Left forelimb (tissue), 1 donor: ENCODE measurements at regions not wholly inside any gene's neighbourhood (a gene's known extent, or its start where the extent isn't known, plus 50 kb on each side); places are given as distances from the start of the nearest gene placed in this dataset.
"Not testable (repeated sequence)": the region's sequence is repeated elsewhere in the genome, so short reads cannot be mapped to it uniquely, and the experiment has no call there.

Experiments used
- DNase-seq: peaks from one replicate; pipeline ENCODE4 v3.0.0-alpha.2; 2018; ENCODE audit warnings: low spot score

GRCh38 chr2:175829741-175830140 lies 172.3 kb downstream of the LNPK start:
- no peak for DNase-seq

DNA sequence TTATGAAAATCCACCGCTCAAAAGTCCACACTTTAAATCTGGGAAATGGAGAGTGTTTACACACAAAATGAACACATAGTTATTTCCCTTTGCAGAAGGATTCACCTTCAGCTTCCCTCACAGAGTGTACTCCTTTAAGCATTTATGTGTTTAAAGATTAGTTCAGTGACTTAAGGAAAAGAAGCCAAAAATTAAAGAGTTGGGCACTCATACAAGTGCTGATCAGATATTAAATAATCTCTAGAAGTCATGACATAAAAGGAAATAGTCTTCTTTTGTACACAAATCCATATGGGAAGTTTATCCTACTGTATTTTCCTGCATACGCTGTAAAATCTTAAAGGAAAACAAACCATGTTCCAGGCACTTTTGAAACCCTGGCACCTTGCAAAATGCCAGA lies 174.2 kb downstream of the LNPK start:
- DNase-seq = no peak

GRCh38 chr2:175824243-175824642 lies 177.8 kb downstream of the LNPK start:
- DNase-seq = no peak

- no peak for DNase-seq
Measured at GRCh38 chr2:175823707-175824073, 178.4 kb downstream of the LNPK start.

- DNase-seq = no peak
Measured at GRCh38 chr2:175823002-175823706, 178.9 kb downstream of the LNPK start.

DNA sequence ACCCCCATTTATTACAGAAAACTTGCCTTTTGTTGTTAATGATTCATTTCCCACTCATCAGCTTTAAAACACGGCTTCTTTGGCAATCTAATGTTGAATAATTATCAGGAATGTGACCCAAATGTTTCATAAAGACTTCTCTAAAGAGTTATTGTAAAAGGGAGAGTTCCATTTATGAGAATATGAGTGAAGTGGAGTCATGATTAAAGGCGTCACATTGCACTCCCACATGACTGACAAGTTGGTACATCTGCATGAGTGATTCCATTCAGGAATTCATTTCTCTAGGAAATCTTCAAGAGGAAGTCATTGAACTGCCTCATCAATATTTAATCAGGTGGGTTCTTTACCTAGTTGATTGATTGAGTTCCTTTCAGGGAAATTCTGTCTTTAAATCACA lies 184.8 kb downstream of the LNPK start:
- DNase-seq = no peak

GRCh38 chr2:175815537-175815936 lies 186.5 kb downstream of the LNPK start:
- no peak for DNase-seq

DNA sequence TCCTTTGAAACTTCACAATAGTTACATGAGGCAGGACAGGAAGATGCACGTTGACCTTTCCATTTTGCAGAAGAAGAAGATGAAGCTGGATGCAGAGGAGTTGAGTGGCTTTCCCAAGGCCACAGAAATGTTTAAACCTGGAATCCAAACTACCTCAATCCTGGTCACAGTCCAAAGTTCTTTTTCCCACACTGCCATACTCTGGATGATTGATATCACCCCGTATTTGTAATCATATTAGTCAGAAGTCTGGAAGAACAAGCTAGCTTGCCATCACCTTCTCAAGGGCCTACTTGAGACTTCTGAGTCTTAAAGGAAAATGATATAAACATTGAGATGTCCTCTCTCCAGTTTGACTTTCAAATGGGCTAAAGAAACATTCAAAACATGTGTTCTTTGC lies 190.1 kb downstream of the LNPK start:
- DNase-seq = no peak

DNA sequence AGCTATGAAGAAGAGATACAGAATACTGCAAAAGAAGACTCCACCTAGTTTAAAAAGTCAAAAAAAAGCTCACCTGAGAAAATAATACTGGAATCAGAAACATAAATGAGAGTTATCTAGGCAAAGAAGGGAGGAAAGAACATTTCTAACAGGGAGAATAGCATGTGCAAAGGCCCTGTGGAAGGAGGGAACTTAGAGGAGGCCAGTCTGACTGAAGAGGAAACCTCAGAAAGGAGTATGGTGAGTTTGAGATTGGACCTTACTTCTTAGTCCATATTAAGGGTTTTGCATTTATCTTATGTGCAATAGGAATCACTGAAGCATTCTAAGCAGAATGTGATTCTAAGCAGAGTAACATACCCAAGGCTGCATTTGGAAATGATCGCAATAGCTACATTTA lies 193.2 kb downstream of the LNPK start:
- no peak for DNase-seq

DNA sequence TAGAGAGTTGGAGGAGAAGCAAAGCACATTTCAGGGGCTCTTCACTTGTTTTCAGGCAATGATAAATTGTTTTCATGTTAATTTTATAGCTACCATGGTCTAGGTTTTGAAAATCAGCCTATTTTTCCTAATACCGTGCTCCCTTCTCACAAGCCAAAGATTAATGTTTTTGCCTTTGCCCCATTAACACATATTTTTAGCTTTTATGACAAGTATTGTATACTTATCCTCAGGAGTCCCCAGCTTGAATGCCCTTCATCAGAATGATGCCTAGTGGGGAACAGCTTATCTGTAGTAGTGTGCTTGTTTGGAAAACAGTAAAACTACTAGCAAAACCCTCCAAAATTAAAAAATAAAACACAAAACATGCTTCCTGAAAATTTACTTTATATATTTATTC lies 194.0 kb downstream of the LNPK start:
- DNase-seq = no peak

DNA sequence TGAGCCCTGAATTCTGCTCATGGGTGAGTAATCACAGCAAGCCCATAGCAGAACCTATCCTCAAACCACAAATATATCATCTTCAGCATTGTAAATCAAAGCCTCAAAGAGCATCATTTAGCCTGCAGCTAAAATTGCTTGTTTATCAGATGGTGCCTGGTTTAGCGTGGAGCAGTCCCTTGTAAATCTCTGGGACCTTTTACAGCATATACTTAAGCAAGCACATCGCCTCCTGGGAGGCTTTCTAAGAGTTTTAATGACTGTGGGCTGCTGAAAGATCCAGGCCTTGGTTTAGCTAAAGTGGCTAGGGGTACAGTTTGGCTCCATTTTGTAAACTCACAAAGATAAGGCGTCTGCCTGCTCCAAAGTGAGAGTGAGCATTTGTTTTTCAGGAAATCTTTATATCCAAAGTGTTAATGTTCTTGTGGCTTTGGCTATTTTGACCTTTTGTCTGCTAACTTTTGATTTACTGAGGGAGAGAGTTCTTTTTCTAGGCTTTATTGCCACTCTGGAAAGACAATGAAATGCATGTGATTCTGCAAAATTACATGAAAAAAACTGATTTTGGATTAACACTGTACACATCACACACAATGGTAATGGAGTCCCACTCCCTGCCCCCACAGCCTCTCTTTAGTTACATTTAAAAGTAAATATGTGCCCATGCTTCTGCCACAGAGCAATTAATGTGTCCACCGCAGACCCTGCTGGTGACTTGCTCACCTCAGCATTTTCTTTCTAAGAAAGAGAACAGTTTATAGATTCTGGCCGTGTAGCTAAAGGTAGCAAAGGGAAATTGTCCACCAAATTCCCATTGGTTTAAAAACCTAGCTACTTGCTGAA lies 194.8 kb downstream of the LNPK start:
- DNase-seq = no peak

DNA sequence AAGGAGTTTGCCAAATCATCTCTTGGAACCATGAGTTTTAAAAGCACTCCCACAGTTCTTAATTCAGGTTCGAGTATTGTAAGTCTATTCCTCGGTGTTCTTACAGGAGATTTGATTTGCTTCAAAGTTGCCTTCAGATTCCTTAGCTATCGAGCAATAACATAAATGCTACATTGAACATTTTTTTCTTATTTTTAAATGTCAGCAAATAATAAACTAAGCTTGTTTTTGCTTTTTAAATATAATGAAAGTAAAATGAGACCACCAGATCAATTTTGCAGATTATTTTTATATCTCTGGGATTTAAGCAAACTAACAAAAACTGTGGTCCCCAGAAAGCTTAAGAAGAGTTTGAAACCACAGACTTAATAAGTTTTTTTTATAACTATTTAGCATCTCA lies 195.5 kb downstream of the LNPK start:
- DNase-seq = no peak

GRCh38 chr2:175806125-175806490 lies 196.0 kb downstream of the LNPK start:
- DNase-seq = no peak

DNA sequence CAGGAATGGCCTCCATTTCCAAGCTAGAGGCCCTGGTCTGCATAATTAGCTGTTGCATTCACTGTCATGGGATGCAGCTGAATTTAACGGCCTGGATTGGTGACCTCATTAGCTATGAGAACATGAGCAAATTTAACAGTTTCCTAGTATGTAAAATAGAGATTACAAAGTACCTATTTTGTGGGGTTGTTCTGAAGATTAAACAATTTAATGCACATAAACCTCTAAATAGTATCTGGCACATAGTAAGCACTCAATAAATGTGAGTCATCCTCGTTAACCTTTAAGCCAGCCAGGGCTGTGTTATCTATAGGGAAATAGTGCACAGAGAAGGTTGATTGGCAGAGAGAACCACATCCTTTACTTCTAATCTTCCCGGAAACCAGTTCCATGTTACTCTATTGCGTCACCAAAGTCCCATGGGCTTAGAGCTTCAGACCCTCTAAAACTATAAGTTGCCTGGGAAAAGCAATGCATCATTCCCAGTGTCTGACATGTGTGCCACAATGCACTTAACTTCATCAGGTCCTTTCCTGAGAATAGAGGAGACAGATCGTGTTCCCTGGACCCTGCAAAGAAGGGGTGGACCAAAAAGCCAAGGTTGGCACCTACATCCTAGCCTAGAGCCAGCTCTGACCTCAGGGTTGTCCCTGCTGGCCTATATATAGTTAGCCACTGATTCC lies 196.5 kb downstream of the LNPK start:
- DNase-seq = no peak

- no peak for DNase-seq
Measured at GRCh38 chr2:175804122-175804521, 197.9 kb downstream of the LNPK start.

DNA sequence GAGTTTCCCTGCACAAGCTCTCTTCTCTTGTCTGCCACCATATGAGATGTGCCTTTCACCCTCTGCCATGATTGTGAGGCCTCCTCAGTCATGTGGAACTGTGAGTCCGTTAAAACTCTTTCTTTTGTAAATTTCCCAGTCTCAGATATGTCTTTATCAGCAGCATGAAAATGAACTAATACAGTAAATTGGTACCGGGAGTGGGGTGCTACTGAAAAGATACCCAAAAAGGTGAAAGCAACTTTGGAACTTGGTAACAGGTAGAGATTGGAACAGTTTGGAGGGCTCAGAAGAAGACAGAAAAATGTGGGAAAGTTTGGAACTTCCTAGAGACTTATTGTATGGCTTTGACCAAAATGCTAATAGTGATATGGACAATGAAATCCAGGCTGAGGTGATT lies 205.6 kb downstream of the LNPK start:
- DNase-seq = not testable (repeated sequence)

DNA sequence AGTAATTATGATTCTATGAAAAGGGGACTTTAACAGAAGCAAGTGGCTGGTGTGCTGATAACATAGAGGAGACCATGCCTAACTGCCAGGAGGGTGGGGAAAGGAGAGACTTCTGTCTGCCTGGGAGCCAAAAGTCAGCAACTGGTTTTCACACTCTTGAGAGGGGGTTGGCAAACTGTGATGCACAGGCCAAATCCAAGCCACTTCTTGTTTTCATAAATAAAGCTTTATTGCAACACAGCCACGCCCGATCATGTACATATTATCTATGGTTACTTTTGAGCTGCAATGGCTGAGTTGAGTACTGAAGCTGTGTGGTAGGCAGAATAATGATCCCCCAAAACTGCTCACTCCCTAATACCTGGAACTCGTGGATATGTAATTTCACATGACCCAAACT lies 208.4 kb downstream of the LNPK start:
- DNase-seq = no peak

GRCh38 chr2:175792881-175793280 lies 209.2 kb downstream of the LNPK start:
- DNase-seq = no peak

DNA sequence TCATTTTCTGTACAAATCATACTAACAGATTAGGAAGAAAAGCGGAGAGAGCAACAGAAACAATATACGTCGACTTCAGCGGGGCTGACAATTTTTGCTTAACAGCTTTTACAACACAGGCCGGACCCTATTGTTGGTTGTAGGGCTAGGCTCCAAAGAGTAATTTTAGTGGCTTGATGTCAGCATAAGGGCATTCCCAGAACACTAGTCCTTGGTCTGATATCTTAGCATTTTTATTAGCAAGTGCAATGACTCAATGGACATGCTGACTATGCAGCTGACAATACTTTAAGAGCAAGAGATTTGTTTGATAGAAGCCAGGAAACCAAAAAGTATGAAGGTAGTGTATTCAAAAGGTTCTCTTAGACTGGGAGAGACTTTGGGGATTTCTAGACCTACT lies 209.9 kb downstream of the LNPK start:
- DNase-seq = no peak

DNA sequence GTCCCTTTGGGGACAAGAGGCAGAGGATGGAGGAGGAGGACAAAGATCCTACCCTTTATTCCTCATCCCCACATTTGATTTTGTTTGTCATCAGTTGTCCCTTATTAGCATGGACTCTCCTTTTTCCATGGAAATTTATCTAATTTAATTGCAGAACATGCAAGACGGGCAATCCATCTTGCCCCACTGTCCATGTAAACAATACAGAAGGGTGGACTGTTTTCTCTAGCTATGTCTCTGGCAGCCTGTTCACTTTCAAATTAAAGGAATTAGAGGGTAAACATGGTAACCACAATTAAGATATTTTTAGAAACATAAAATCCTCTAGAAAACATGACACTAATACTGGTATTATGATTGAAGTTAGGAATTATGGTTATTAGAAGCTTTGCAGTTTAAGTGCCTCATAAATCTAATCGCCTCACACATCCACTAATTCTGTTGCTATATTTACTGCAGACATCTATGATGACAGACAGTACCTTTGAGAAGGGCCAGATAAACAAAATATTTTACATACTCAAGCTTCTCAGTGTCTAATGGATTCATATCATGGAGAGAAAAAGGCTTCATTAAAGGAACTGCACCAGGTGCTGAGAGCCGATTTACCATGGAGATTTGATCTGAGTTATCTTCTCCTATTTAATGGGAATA lies 215.5 kb downstream of the LNPK start:
- no peak for DNase-seq

- not testable (repeated sequence) for DNase-seq
Measured at GRCh38 chr2:175777337-175777736, 224.7 kb downstream of the LNPK start.

DNA sequence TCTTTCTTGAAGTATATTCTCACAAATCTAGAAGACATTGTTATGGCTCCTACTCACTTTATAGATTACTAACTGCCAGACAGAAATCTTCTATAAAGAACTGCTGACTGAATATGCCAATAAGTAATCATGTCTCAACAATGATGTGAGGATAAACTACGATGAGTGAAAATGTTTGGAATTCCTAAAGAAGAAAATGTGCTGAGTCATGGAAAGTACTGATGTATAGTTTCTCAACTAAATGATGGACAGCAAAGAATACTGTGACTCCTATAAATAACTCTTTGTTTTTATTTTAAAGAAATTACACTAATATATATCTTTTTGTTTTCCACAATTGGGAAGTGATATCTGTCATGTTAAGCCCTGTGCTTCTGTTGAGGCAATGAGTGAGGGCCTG lies 232.9 kb downstream of the LNPK start:
- no peak for DNase-seq

DNA sequence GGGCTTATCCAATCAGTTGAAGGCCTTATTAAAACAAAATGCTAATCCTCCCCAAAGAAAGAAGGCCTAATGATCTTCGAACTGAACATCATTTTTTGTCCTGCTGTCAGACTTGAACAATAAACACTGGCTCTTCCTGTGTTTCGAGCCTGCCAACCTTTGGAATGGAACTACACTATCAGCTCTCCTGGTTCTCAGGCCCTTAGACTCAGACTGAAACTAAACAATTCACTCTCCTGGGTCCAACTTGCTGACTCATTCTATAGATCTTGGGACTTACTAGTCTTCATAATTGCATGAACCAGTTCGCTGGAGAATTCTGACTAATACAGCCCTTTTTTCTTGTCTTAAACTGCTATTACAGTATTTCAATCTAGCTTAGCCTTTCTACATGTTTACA lies 235.2 kb downstream of the LNPK start:
- no peak for DNase-seq
